Endothelial cell of umbilical vein (primary cell): ENCODE measurements at regions not wholly inside any gene's neighbourhood (a gene's known extent, or its start where the extent isn't known, plus 50 kb on each side); places are given as distances from the start of the nearest gene placed in this dataset.

Source experiments
- BruUV-seq: library from RNA; stranded (reverse); fragments of 400-500 nt; replicated peaks from 2 replicates; lab custom pipeline; 2021; lab: Mats Ljungman, UMichigan
- CTCF ChIA-PET: fragments of 300-600, 350-600 bp; sonication (Branson Sonifier 250); formaldehyde crosslinking; loops from one replicate; lab custom pipeline; 2021; ENCODE audit warnings: antibody characterized with exemption, inconsistent platforms; lab: Charles Lee
- POLR2A ChIA-PET: fragments of 300-600, 350-600 bp; sonication (Branson Sonifier 250); formaldehyde crosslinking; loops from one replicate; lab custom pipeline; 2021; ENCODE audit warnings: antibody characterized with exemption, inconsistent platforms; lab: Charles Lee
- DNase-seq: peaks from one replicate; pipeline ENCODE4 v3.0.0-alpha.2; 2011; ENCODE audit warnings: low read depth, low spot score
- FAIRE-seq: peaks from 2 replicates; lab custom pipeline; 2011; peaks lifted over from hg19 to GRCh38; lab: Jason Lieb, UNC
- H2AFZ ChIP-seq: 2 replicates; pipeline ENCODE4 v1.6.0; 2012; ENCODE audit warnings: low read depth, low read length, control low read depth, inconsistent platforms
- H3K27ac ChIP-seq: 2 replicates; pipeline ENCODE4 v1.5.1; 2011; ENCODE audit warnings: low read depth, mild to moderate bottlenecking, control low read depth, low read length, moderate library complexity; ENCODE audit not compliant: insufficient read depth
- H3K27me3 ChIP-seq, 2 experiments: 2 replicates each; pipeline versions ENCODE4 v1.6.0 to v1.6.1; 2011; ENCODE audit warnings: low read length in 2 of 2, mixed read lengths in 1 of 2; ENCODE audit not compliant: control insufficient read depth in 2 of 2, insufficient read depth in 2 of 2
- H3K36me3 ChIP-seq, 2 experiments: 2 replicates in 1 of 2; 3 replicates in 1 of 2; pipeline ENCODE4 v1.5.1; 2011; ENCODE audit warnings: low read length in 2 of 2, mild to moderate bottlenecking in 1 of 2, moderate library complexity in 1 of 2; ENCODE audit not compliant: control insufficient read depth in 2 of 2, insufficient read depth in 2 of 2; ENCODE audit errors: extremely low read depth in 1 of 2
- H3K4me1 ChIP-seq: 3 replicates; pipeline ENCODE4 v1.5.1; 2011; ENCODE audit warnings: mild to moderate bottlenecking, low read length; ENCODE audit not compliant: control insufficient read depth, insufficient read depth; ENCODE audit errors: extremely low read depth
- H3K4me2 ChIP-seq: 2 replicates; pipeline ENCODE4 v1.6.1; 2011; ENCODE audit warnings: low read length, control low read depth, mixed read lengths; ENCODE audit not compliant: insufficient read depth
- H3K4me3 ChIP-seq, 3 experiments: fragments of 200-600 bp in 1 of 3; sonication (generic), shearing (Covaris generic) in 1 of 3; replicated peaks in 1 of 3; 2 replicates each; pipeline ENCODE4 v1.5.1; 2011 to 2016; ENCODE audit warnings: control low read depth in 3 of 3, low read length in 3 of 3, mild to moderate bottlenecking in 2 of 3, inconsistent platforms in 1 of 3, low read depth in 1 of 3, moderate library complexity in 1 of 3; ENCODE audit not compliant: insufficient read depth in 1 of 3
- H3K79me2 ChIP-seq: 2 replicates; pipeline ENCODE4 v1.6.0; 2012; ENCODE audit warnings: low read length, inconsistent platforms; ENCODE audit not compliant: control insufficient read depth, insufficient read depth
- H3K9ac ChIP-seq: replicated peaks from 2 replicates; pipeline ENCODE3; 2011; ENCODE audit warnings: low read length, control low read depth; ENCODE audit not compliant: insufficient read depth; ENCODE audit errors: extremely low read depth
- H3K9me1 ChIP-seq: replicated peaks from 3 replicates; pipeline ENCODE4 v1.6.0; 2011; ENCODE audit warnings: mild to moderate bottlenecking, low read length; ENCODE audit not compliant: control insufficient read depth, insufficient read depth; ENCODE audit errors: extremely low read depth
- H3K9me3 ChIP-seq: replicated peaks from 2 replicates; pipeline ENCODE4 v1.5.1; 2012; ENCODE audit warnings: low read length, inconsistent platforms; ENCODE audit not compliant: control insufficient read depth, insufficient read depth
- H4K20me1 ChIP-seq: replicated peaks from 2 replicates; pipeline ENCODE3; 2011; ENCODE audit warnings: mild to moderate bottlenecking, low read length; ENCODE audit not compliant: control insufficient read depth, insufficient read depth; ENCODE audit errors: extremely low read depth
- CTCF ChIP-seq, 2 donors: IDR thresholded peaks; 1 replicate in 1 of 2; 2 replicates in 1 of 2; pipeline ENCODE4 v1.5.1; 2011; ENCODE audit warnings: low read length in 2 of 2, mild to moderate bottlenecking in 2 of 2, moderate library complexity in 2 of 2, control low read depth in 1 of 2, inconsistent platforms in 1 of 2, low read depth in 1 of 2; ENCODE audit not compliant: insufficient read depth in 1 of 2; ENCODE audit errors: extremely low read depth in 1 of 2
- EZH2 ChIP-seq: IDR thresholded peaks from 2 replicates; pipeline ENCODE4 v1.6.1; 2012; ENCODE audit warnings: borderline replicate concordance, low read depth, mild to moderate bottlenecking, moderate library complexity, low read length, inconsistent platforms; ENCODE audit not compliant: severe bottlenecking
- FOS ChIP-seq: IDR thresholded peaks from 2 replicates; pipeline ENCODE4 v1.6.1; 2011; ENCODE audit warnings: mild to moderate bottlenecking, low read length, moderate library complexity, borderline replicate concordance; ENCODE audit not compliant: insufficient read depth
- GATA2 ChIP-seq: IDR thresholded peaks from 2 replicates; pipeline ENCODE4 v1.7.0; 2011; ENCODE audit warnings: low read depth, mild to moderate bottlenecking, moderate library complexity, mixed read lengths, low read length; ENCODE audit not compliant: insufficient read length, insufficient read depth
- JUN ChIP-seq: IDR thresholded peaks from 2 replicates; pipeline ENCODE4 v1.6.1; 2011; ENCODE audit warnings: borderline replicate concordance, low read depth; ENCODE audit not compliant: insufficient read length, insufficient read depth
- MAX ChIP-seq: IDR thresholded peaks from 2 replicates; pipeline ENCODE4 v1.6.1; 2011; ENCODE audit not compliant: insufficient read depth, insufficient read length
- MYC ChIP-seq: IDR thresholded peaks from one replicate; pipeline ENCODE4 v1.6.1; 2011; ENCODE audit warnings: mild to moderate bottlenecking, low read depth, low read length
- POLR2A ChIP-seq: IDR thresholded peaks from 2 replicates; pipeline ENCODE4 v1.6.1; 2012; ENCODE audit warnings: low read depth, mild to moderate bottlenecking, control low read depth, low read length
- POLR2AphosphoS5 ChIP-seq: IDR thresholded peaks from 2 replicates; pipeline ENCODE4 v1.6.1; 2012; ENCODE audit warnings: low read depth, mild to moderate bottlenecking, control low read depth, low read length, moderate library complexity; ENCODE audit not compliant: insufficient read depth
- dilution Hi-C: fragments of 300-500 bp; cut with MboI; formaldehyde crosslinking; loops from one replicate; pipeline ENCODE4 v1.15.0; 2019; ENCODE audit warnings: low sequenced_read_pairs; ENCODE audit not compliant: extremely low pct_ligation_motif_present
- intact Hi-C: fragments of 100-400 bp; cut with micrococcal nuclease; formaldehyde crosslinking; loops from one replicate; pipeline ENCODE4 v1.10.0; 2022

- H3K9me3 ChIP-seq, result no peaks in the 10 kb centered on the region
- H3K79me2 ChIP-seq, result no peaks in the 10 kb centered on the region
- no peaks in the 10 kb centered on the region for H3K36me3 ChIP-seq
- ChIA-PET POLR2A (no interaction called here), CTCF (no interaction called here)
- DNase-seq (no peak), FAIRE-seq (no peak)
- no peak overlapping the region for H3K27ac ChIP-seq
- no TSS peak for BruUV-seq
- no peak overlapping the region for H3K9ac ChIP-seq
- H2AFZ ChIP-seq, result no peak overlapping the region
- no peaks in the 10 kb centered on the region for H3K9me1 ChIP-seq
- dilution Hi-C loops, result no loop called here
- no peaks in the 10 kb centered on the region for H4K20me1 ChIP-seq
- no peaks in the 10 kb centered on the region for H3K27me3 ChIP-seq
- TF ChIP-seq FOS (no peak), MAX (no peak), JUN (no peak), CTCF (IDR thresholded peaks at IDR 0.05; ENCODE audit: extremely low read depth in 1 of 2, insufficient read depth in 1 of 2, low read depth in 1 of 2, low read length in 2 of 2) (no peak), POLR2AphosphoS5 (no peak), POLR2A (no peak), GATA2 (no peak), EZH2 (no peak), MYC (no peak)
- intact Hi-C loops, result no loop called here
- no peak overlapping the region for H3K4me2 ChIP-seq
- no peaks in the 10 kb centered on the region for H3K4me1 ChIP-seq
- H3K4me3 ChIP-seq, result no peak overlapping the region
These were observed 558.2 kb upstream of the PKDCC start for GRCh38 chr2:41489638-41490037.
